ENCODE measurements at regions not wholly inside any gene's neighbourhood (a gene's known extent, or its start where the extent isn't known, plus 50 kb on each side); places are given as distances from the start of the nearest gene placed in this dataset.

- H3K9me3 ChIP-seq (ENCODE audit: insufficient read depth, low read depth, low read length), result no peaks in the 10 kb centered on the region
- no peaks in the 10 kb centered on the region for H3K36me3 ChIP-seq (ENCODE audit: insufficient read depth, low read length)
- H3K27me3 ChIP-seq (ENCODE audit: insufficient read depth, low read length, poor library complexity, severe bottlenecking), result no peaks in the 10 kb centered on the region
- H3K9me2 ChIP-seq (replicated peaks; ENCODE audit: low read depth, low read length), result no peaks in the 10 kb centered on the region
- H2AFZ ChIP-seq (ENCODE audit: low read length), result no peak overlapping the region
- no peaks in the 10 kb centered on the region for H3K4me1 ChIP-seq (ENCODE audit: insufficient read depth, low read length, poor library complexity, severe bottlenecking)
- no peak for TF ChIP-seq CTCF (conservative IDR thresholded peaks at IDR 0.05; ENCODE audit: low read length)
- TF ChIP-seq EZH2phosphoT487 (IDR thresholded peaks at IDR 0.05; ENCODE audit: borderline replicate concordance), result no peak
- no peaks in the 10 kb centered on the region for H3F3A ChIP-seq (ENCODE audit: low read depth)
- no peak overlapping the region for H3K4me3 ChIP-seq (ENCODE audit: low read length, poor library complexity, severe bottlenecking)
- no peaks in the 10 kb centered on the region for H4K20me1 ChIP-seq (ENCODE audit: insufficient read depth, low read length, poor library complexity, severe bottlenecking)
- H3K9ac ChIP-seq (ENCODE audit: low read depth, low read length, poor library complexity, severe bottlenecking), result no peak overlapping the region
- no peak overlapping the region for H3K4me2 ChIP-seq (ENCODE audit: low read depth, low read length, poor library complexity, severe bottlenecking)
- no peaks in the 10 kb centered on the region for H3K79me2 ChIP-seq (ENCODE audit: insufficient read depth, low read length)
Observed at GRCh38 chr17:79366988-79367571, 243.8 kb downstream of the RBFOX3 start.

GRCh38 chr17:79365836-79366770 lies 244.7 kb downstream of the RBFOX3 start:
- Histone ChIP-seq H3K27me3 (ENCODE audit: insufficient read depth, low read length, poor library complexity, severe bottlenecking) (no peaks in the 10 kb centered on the region), H3K9ac (ENCODE audit: low read depth, low read length, poor library complexity, severe bottlenecking) (no peak overlapping the region), H4K20me1 (ENCODE audit: insufficient read depth, low read length, poor library complexity, severe bottlenecking) (no peaks in the 10 kb centered on the region), H3K9me2 (replicated peaks; ENCODE audit: low read depth, low read length) (no peaks in the 10 kb centered on the region), H2AFZ (ENCODE audit: low read length) (no peak overlapping the region), H3K4me3 (ENCODE audit: low read length, poor library complexity, severe bottlenecking) (no peak overlapping the region), H3K79me2 (ENCODE audit: insufficient read depth, low read length) (no peaks in the 10 kb centered on the region), H3K4me1 (ENCODE audit: insufficient read depth, low read length, poor library complexity, severe bottlenecking) (no peaks in the 10 kb centered on the region), H3K36me3 (ENCODE audit: insufficient read depth, low read length) (no peaks in the 10 kb centered on the region), H3K4me2 (ENCODE audit: low read depth, low read length, poor library complexity, severe bottlenecking) (no peak overlapping the region), H3K9me3 (ENCODE audit: insufficient read depth, low read depth, low read length) (no peaks in the 10 kb centered on the region), H3F3A (ENCODE audit: low read depth) (no peaks in the 10 kb centered on the region)
- no peak for TF ChIP-seq EZH2phosphoT487 (IDR thresholded peaks at IDR 0.05; ENCODE audit: borderline replicate concordance)
- TF ChIP-seq CTCF (conservative IDR thresholded peaks at IDR 0.05; ENCODE audit: low read length), result no peak

GRCh38 chr17:79365351-79365750 lies 245.5 kb downstream of the RBFOX3 start:
- Histone ChIP-seq H3K9me2 (replicated peaks; ENCODE audit: low read depth, low read length) (no peaks in the 10 kb centered on the region), H3K4me2 (ENCODE audit: low read depth, low read length, poor library complexity, severe bottlenecking) (no peak overlapping the region), H2AFZ (ENCODE audit: low read length) (no peak overlapping the region), H3K79me2 (ENCODE audit: insufficient read depth, low read length) (no peaks in the 10 kb centered on the region), H3K4me1 (ENCODE audit: insufficient read depth, low read length, poor library complexity, severe bottlenecking) (no peaks in the 10 kb centered on the region), H3K9ac (ENCODE audit: low read depth, low read length, poor library complexity, severe bottlenecking) (no peak overlapping the region), H3K27me3 (ENCODE audit: insufficient read depth, low read length, poor library complexity, severe bottlenecking) (no peaks in the 10 kb centered on the region), H3K9me3 (ENCODE audit: insufficient read depth, low read depth, low read length) (no peaks in the 10 kb centered on the region), H3K36me3 (ENCODE audit: insufficient read depth, low read length) (no peaks in the 10 kb centered on the region), H3F3A (ENCODE audit: low read depth) (no peaks in the 10 kb centered on the region), H4K20me1 (ENCODE audit: insufficient read depth, low read length, poor library complexity, severe bottlenecking) (no peaks in the 10 kb centered on the region), H3K4me3 (ENCODE audit: low read length, poor library complexity, severe bottlenecking) (no peak overlapping the region)
- TF ChIP-seq EZH2phosphoT487 (IDR thresholded peaks at IDR 0.05; ENCODE audit: borderline replicate concordance) (no peak), CTCF (conservative IDR thresholded peaks at IDR 0.05; ENCODE audit: low read length) (no peak)
